CD8-positive, alpha-beta memory T cell (primary cell): ENCODE measurements at regions not wholly inside any gene's neighbourhood (a gene's known extent, or its start where the extent isn't known, plus 50 kb on each side); places are given as distances from the start of the nearest gene placed in this dataset.

Experiments used
- CTCF ChIA-PET: fragments of 350-600 bp; sonication (Branson Sonifier 250); formaldehyde crosslinking; loops from one replicate; lab custom pipeline; 2021; ENCODE audit warnings: antibody characterized with exemption; lab: Charles Lee
- POLR2A ChIA-PET: fragments of 350-600 bp; sonication (Branson Sonifier 250); formaldehyde crosslinking; loops from one replicate; lab custom pipeline; 2021; ENCODE audit warnings: antibody characterized with exemption; lab: Charles Lee
- DNase-seq, 5 donors: peaks; one replicate each; pipeline versions ENCODE4 v3.0.0 to v3.0.0-alpha.2; 2020 to 2022; ENCODE audit warnings: mixed read lengths in 1 of 5
- H3K27ac ChIP-seq: one replicate; pipeline ENCODE4 v1.7.0; 2013; ENCODE audit warnings: low read depth, mild to moderate bottlenecking, low read length, moderate library complexity
- H3K27me3 ChIP-seq: 2 replicates; pipeline ENCODE4 v1.7.0; 2013; ENCODE audit warnings: low read length, mild to moderate bottlenecking; ENCODE audit not compliant: insufficient read depth, poor library complexity, severe bottlenecking
- H3K36me3 ChIP-seq: 2 replicates; pipeline ENCODE4 v1.7.0; 2013; ENCODE audit warnings: mild to moderate bottlenecking, low read length, moderate library complexity; ENCODE audit not compliant: insufficient read depth
- H3K4me1 ChIP-seq: 2 replicates; pipeline ENCODE4 v1.7.0; 2013; ENCODE audit warnings: mild to moderate bottlenecking, low read length, moderate library complexity; ENCODE audit not compliant: insufficient read depth
- H3K4me3 ChIP-seq: 2 replicates; pipeline ENCODE4 v1.7.0; 2013; ENCODE audit warnings: mild to moderate bottlenecking, low read length
- H3K9me3 ChIP-seq: 2 replicates; pipeline ENCODE4 v1.7.0; 2013; ENCODE audit warnings: mild to moderate bottlenecking, low read length
- H3K27ac Mint-ChIP-seq, 8 donors: one replicate each; pipeline ENCODE4 v1.8.0; 2020 to 2021; ENCODE audit warnings: mixed read lengths in 8 of 8, mild to moderate bottlenecking in 6 of 8, inconsistent platforms in 3 of 8, moderate library complexity in 3 of 8
- H3K27me3 Mint-ChIP-seq, 2 donors: one replicate each; pipeline ENCODE4 v1.8.0; 2020 to 2021; ENCODE audit warnings: mixed read lengths in 2 of 2, mild to moderate bottlenecking in 1 of 2, moderate library complexity in 1 of 2
- H3K36me3 Mint-ChIP-seq, 3 donors: one replicate each; pipeline ENCODE4 v1.8.0; 2020 to 2021; ENCODE audit warnings: mixed read lengths in 3 of 3, inconsistent platforms in 1 of 3, mild to moderate bottlenecking in 1 of 3
- H3K4me1 Mint-ChIP-seq, 3 donors: one replicate each; pipeline ENCODE4 v1.8.0; 2020 to 2021; ENCODE audit warnings: mixed read lengths in 3 of 3, inconsistent platforms in 1 of 3, mild to moderate bottlenecking in 1 of 3
- H3K4me3 Mint-ChIP-seq, 7 donors: one replicate each; pipeline ENCODE4 v1.8.0; 2020 to 2021; ENCODE audit warnings: mixed read lengths in 7 of 7, mild to moderate bottlenecking in 6 of 7, moderate library complexity in 4 of 7, inconsistent platforms in 2 of 7
- H3K9me3 Mint-ChIP-seq, 5 donors: one replicate each; pipeline ENCODE4 v1.8.0; 2020 to 2022; ENCODE audit warnings: mixed read lengths in 5 of 5, mild to moderate bottlenecking in 3 of 5, moderate library complexity in 2 of 5, inconsistent platforms in 1 of 5

GRCh38 chr3:27840807-27841594, 118.9 kb upstream of the EOMES start:
- no peak overlapping the region for H3K4me3 ChIP-seq
- peaks cover 45 to 67% (median 55%) of the 10 kb centered on the region in 3 donors for H3K4me1 Mint-ChIP-seq
- no peaks in the 10 kb centered on the region for H3K9me3 ChIP-seq
- no peaks in the 10 kb centered on the region for H3K9me3 Mint-ChIP-seq
- no peaks in the 10 kb centered on the region for H3K36me3 ChIP-seq
- H3K4me1 ChIP-seq, result peaks cover 14% of the 10 kb centered on the region
- no peaks in the 10 kb centered on the region for H3K27me3 ChIP-seq
- ChIA-PET POLR2A (no interaction called here), CTCF (no interaction called here)
- H3K27me3 Mint-ChIP-seq, result no peaks in the 10 kb centered on the region
- H3K4me3 Mint-ChIP-seq, result no peak overlapping the region
- peaks cover 0 to 1% (median 0%) of the 10 kb centered on the region in 3 donors for H3K36me3 Mint-ChIP-seq
- DNase-seq, result peak in 1 of 5 donors; percentile 7
- no peak overlapping the region for H3K27ac ChIP-seq
- no peak overlapping the region for H3K27ac Mint-ChIP-seq

GRCh38 chr3:27844052-27844675, 122.0 kb upstream of the EOMES start:
- no peak overlapping the region for H3K27ac ChIP-seq
- no peaks in the 10 kb centered on the region for H3K36me3 ChIP-seq
- peaks cover 45 to 61% (median 52%) of the 10 kb centered on the region in 3 donors for H3K4me1 Mint-ChIP-seq
- H3K27me3 Mint-ChIP-seq, result no peaks in the 10 kb centered on the region
- peaks cover 0 to 1% (median 0%) of the 10 kb centered on the region in 3 donors for H3K36me3 Mint-ChIP-seq
- H3K4me3 Mint-ChIP-seq, result no peak overlapping the region
- peak overlapping the region in 1 of 8 donors; percentile 20 for H3K27ac Mint-ChIP-seq
- H3K9me3 Mint-ChIP-seq, result no peaks in the 10 kb centered on the region
- H3K27me3 ChIP-seq, result no peaks in the 10 kb centered on the region
- no peak overlapping the region for H3K4me3 ChIP-seq
- DNase-seq, result no peak
- no peaks in the 10 kb centered on the region for H3K9me3 ChIP-seq
- H3K4me1 ChIP-seq, result peaks cover 7% of the 10 kb centered on the region
- ChIA-PET POLR2A (no interaction called here), CTCF (interaction anchor here (1.0 kb wide), 1 partner anchor 13 kb away, joined by 3 read pairs; no protein-coding TSS in a partner anchor)

GRCh38 chr3:27847697-27848096, 125.6 kb upstream of the EOMES start:
- no peak for DNase-seq
- H3K36me3 ChIP-seq, result no peaks in the 10 kb centered on the region

GRCh38 chr3:27848826-27849225, 126.7 kb upstream of the EOMES start:
- Histone ChIP-seq H3K4me1 (no peaks in the 10 kb centered on the region), H3K27ac (no peak overlapping the region), H3K27me3 (no peaks in the 10 kb centered on the region), H3K4me3 (no peak overlapping the region), H3K9me3 (peaks cover under 1% of the 10 kb centered on the region), H3K36me3 (no peaks in the 10 kb centered on the region)
- H3K27me3 Mint-ChIP-seq, result peaks cover 0 to under 1% of the 10 kb centered on the region in 2 donors
- peaks cover 0 to 14% (median 4%) of the 10 kb centered on the region in 3 donors for H3K36me3 Mint-ChIP-seq
- CTCF ChIA-PET, result interaction anchor here (1.5 kb wide), 1 partner anchor 9 kb away, joined by 3 read pairs; no protein-coding TSS in a partner anchor
- peaks cover 0 to 13% (median 8%) of the 10 kb centered on the region in 5 donors for H3K9me3 Mint-ChIP-seq
- H3K27ac Mint-ChIP-seq, result peak overlapping the region in 3 of 8 donors; percentile 10 to 44 (median 43)
- H3K4me3 Mint-ChIP-seq, result peak overlapping the region in 4 of 7 donors; percentile 7 to 47 (median 20)
- peaks cover 18 to 30% (median 24%) of the 10 kb centered on the region in 3 donors for H3K4me1 Mint-ChIP-seq
- POLR2A ChIA-PET, result no interaction called here
- DNase-seq, result no peak

More at GRCh38 chr3:27847697-27848096, 125.6 kb upstream of the EOMES start:
- H3K9me3 Mint-ChIP-seq, result peaks cover 0 to 10% (median 8%) of the 10 kb centered on the region in 5 donors
- no peaks in the 10 kb centered on the region for H3K27me3 ChIP-seq
- ChIA-PET POLR2A (interaction anchor here (0.6 kb wide), 2 partner anchors 11 to 59 kb away, joined by 3 to 6 read pairs; no protein-coding TSS in a partner anchor), CTCF (no interaction called here)
- peaks cover 0 to 14% (median 0%) of the 10 kb centered on the region in 3 donors for H3K36me3 Mint-ChIP-seq
- H3K27ac ChIP-seq, result no peak overlapping the region
- H3K27ac Mint-ChIP-seq, result no peak overlapping the region
- no peak overlapping the region for H3K4me3 ChIP-seq
- peaks cover 7% of the 10 kb centered on the region for H3K4me1 ChIP-seq
- H3K4me1 Mint-ChIP-seq, result peaks cover 26 to 41% (median 36%) of the 10 kb centered on the region in 3 donors
- H3K9me3 ChIP-seq, result no peaks in the 10 kb centered on the region
- H3K27me3 Mint-ChIP-seq, result no peaks in the 10 kb centered on the region
- no peak overlapping the region for H3K4me3 Mint-ChIP-seq

- no peak for DNase-seq
- ChIA-PET CTCF (interaction anchor here (0.7 to 2.5 kb wide), 4 partner anchors 8 to 147 kb away, joined by 3 to 10 read pairs (median 3); partner anchors contain the start of gene EOMES), POLR2A (no interaction called here)
- H3K27me3 Mint-ChIP-seq, result no peaks in the 10 kb centered on the region
- Histone ChIP-seq H3K36me3 (no peaks in the 10 kb centered on the region), H3K27me3 (no peaks in the 10 kb centered on the region), H3K27ac (no peak overlapping the region), H3K9me3 (no peaks in the 10 kb centered on the region), H3K4me1 (peaks cover 40% of the 10 kb centered on the region), H3K4me3 (no peak overlapping the region)
- peak overlapping the region in 1 of 8 donors; percentile 61 for H3K27ac Mint-ChIP-seq
- H3K9me3 Mint-ChIP-seq, result peaks cover 0 to 4% (median 0%) of the 10 kb centered on the region in 5 donors
- peak overlapping the region in 2 of 7 donors; percentile 19 to 54 for H3K4me3 Mint-ChIP-seq
- H3K36me3 Mint-ChIP-seq, result peaks cover 0 to 3% (median 1%) of the 10 kb centered on the region in 3 donors
- peaks cover 56 to 70% (median 61%) of the 10 kb centered on the region in 3 donors for H3K4me1 Mint-ChIP-seq
These were observed 137.7 kb upstream of the EOMES start for GRCh38 chr3:27859821-27860220.

GRCh38 chr3:27861046-27862036, 139.2 kb upstream of the EOMES start:
- Histone ChIP-seq H3K27me3 (no peaks in the 10 kb centered on the region), H3K9me3 (no peaks in the 10 kb centered on the region), H3K27ac (no peak overlapping the region), H3K36me3 (no peaks in the 10 kb centered on the region), H3K4me1 (peaks cover 40% of the 10 kb centered on the region), H3K4me3 (no peak overlapping the region)
- POLR2A ChIA-PET, result interaction anchor here (0.6 kb wide), 1 partner anchor 74 kb away, joined by 3 read pairs; no protein-coding TSS in a partner anchor
- H3K27me3 Mint-ChIP-seq, result no peaks in the 10 kb centered on the region
- H3K27ac Mint-ChIP-seq, result peak overlapping the region; percentile 67 to 95 (median 86)
- CTCF ChIA-PET, result interaction anchor here (1.1 to 2.1 kb wide), 3 partner anchors 11 to 150 kb away, joined by 3 to 9 read pairs (median 8); partner anchors contain the start of gene EOMES
- H3K4me1 Mint-ChIP-seq, result peaks cover 56 to 70% (median 61%) of the 10 kb centered on the region in 3 donors
- peaks cover 0 to 3% (median 1%) of the 10 kb centered on the region in 3 donors for H3K36me3 Mint-ChIP-seq
- peak overlapping the region in 6 of 7 donors; percentile 6 to 73 (median 56) for H3K4me3 Mint-ChIP-seq
- DNase-seq, result peak in 3 of 5 donors; percentile 34 to 63 (median 49)
- H3K9me3 Mint-ChIP-seq, result peaks cover 0 to 4% (median 0%) of the 10 kb centered on the region in 5 donors

GRCh38 chr3:27865731-27866130, 143.6 kb upstream of the EOMES start:
- POLR2A ChIA-PET, result no interaction called here
- H3K36me3 Mint-ChIP-seq, result peaks cover 1 to 16% (median 4%) of the 10 kb centered on the region in 3 donors
- DNase-seq, result no peak
- peaks cover 14 to 26% (median 21%) of the 10 kb centered on the region in 5 donors for H3K9me3 Mint-ChIP-seq
- H3K27me3 ChIP-seq, result no peaks in the 10 kb centered on the region
- H3K36me3 ChIP-seq, result no peaks in the 10 kb centered on the region
- H3K9me3 ChIP-seq, result no peaks in the 10 kb centered on the region
- no peak overlapping the region for H3K4me3 Mint-ChIP-seq
- no peak overlapping the region for H3K4me3 ChIP-seq
- H3K27ac Mint-ChIP-seq, result no peak overlapping the region
- CTCF ChIA-PET, result no interaction called here
- H3K27me3 Mint-ChIP-seq, result no peaks in the 10 kb centered on the region
- H3K4me1 ChIP-seq, result peaks cover 17% of the 10 kb centered on the region
- H3K4me1 Mint-ChIP-seq, result peaks cover 24 to 34% (median 27%) of the 10 kb centered on the region in 3 donors
- H3K27ac ChIP-seq, result no peak overlapping the region
